Peyer's patch (tissue), 4 donors: ENCODE measurements at regions not wholly inside any gene's neighbourhood (a gene's known extent, or its start where the extent isn't known, plus 50 kb on each side); places are given as distances from the start of the nearest gene placed in this dataset.

Source experiments
- CTCF ChIP-seq, 6 experiments: fragments of 450-650 bp in 4 of 6; fragments of 200-600 bp in 2 of 6; sonication (generic) in 1 of 6; IDR thresholded peaks; one replicate each; pipeline ENCODE4 v1.5.1; 2017 to 2019; ENCODE audit warnings: antibody characterized with exemption in 6 of 6, mild to moderate bottlenecking in 3 of 6, moderate library complexity in 1 of 6
- POLR2A ChIP-seq, 2 donors: fragments of 450-650 bp; IDR thresholded peaks; one replicate each; pipeline ENCODE4 v1.5.1; 2017; ENCODE audit warnings: antibody characterized with exemption in 2 of 2, mild to moderate bottlenecking in 2 of 2, moderate library complexity in 2 of 2

DNA sequence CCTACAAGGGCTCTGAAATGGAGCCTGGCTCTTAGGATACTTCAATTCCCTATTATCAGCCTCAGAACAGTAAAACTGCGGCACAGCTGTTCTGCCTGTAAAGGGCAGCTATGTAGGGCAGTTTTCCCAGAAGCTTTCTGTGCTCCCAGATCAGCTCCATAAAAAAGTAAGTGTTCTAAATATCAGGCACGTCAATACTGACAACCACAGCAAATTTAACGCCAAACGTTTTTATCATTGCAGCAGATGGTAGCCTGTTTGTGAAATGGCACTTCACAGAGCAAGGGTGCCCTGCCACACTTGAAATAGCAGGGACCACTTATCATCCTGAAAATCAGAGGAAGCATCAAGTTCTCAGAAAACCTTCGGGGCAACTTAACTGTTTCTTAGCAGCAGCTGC lies 54.8 kb upstream of the PTHLH start:
- TF ChIP-seq CTCF (IDR thresholded peaks at IDR 0.05) (no peak), POLR2A (IDR thresholded peaks at IDR 0.05) (no peak)
